ENCODE measurements at regions not wholly inside any gene's neighbourhood (a gene's known extent, or its start where the extent isn't known, plus 50 kb on each side); places are given as distances from the start of the nearest gene placed in this dataset.

- Histone ChIP-seq H3K79me1 (ENCODE audit: insufficient read depth, low read depth, low read length, poor library complexity, severe bottlenecking) (no peaks in the 10 kb centered on the region), H3K27ac (ENCODE audit: insufficient read length, low read depth, low read length) (no peak overlapping the region), H3K18ac (ENCODE audit: insufficient read length, low read depth, low read length) (no peak overlapping the region), H3K23me2 (ENCODE audit: insufficient read length, low read depth, low read length, poor library complexity, severe bottlenecking) (no peaks in the 10 kb centered on the region), H3K27me3 (ENCODE audit: insufficient read depth, low read length) (no peaks in the 10 kb centered on the region), H3K14ac (ENCODE audit: insufficient read depth, low read length) (no peak overlapping the region), H3K9me3 (ENCODE audit: control insufficient read depth, low read depth, low read length) (no peaks in the 10 kb centered on the region), H2BK20ac (ENCODE audit: low read depth, low read length, poor library complexity, severe bottlenecking) (no peak overlapping the region), H4K5ac (ENCODE audit: insufficient read length, low read depth, low read length) (no peak overlapping the region), H4K8ac (replicated peaks; ENCODE audit: insufficient read length, low read depth, low read length) (no peak overlapping the region), H2AK5ac (ENCODE audit: insufficient read length, low read length) (no peak overlapping the region), H3K79me2 (ENCODE audit: insufficient read depth, low read length) (no peaks in the 10 kb centered on the region), H3K56ac (ENCODE audit: insufficient read length, low read depth, low read length) (no peak overlapping the region), H3K23ac (ENCODE audit: insufficient read length, low read depth, low read length) (no peak overlapping the region), H2AFZ (ENCODE audit: low read length) (no peak overlapping the region), H3K9ac (ENCODE audit: extremely low read depth, insufficient read length, low read length) (no peak overlapping the region), H4K91ac (ENCODE audit: insufficient read length, low read depth, low read length) (no peak overlapping the region), H4K20me1 (ENCODE audit: control insufficient read depth, insufficient read depth, insufficient read length) (no peaks in the 10 kb centered on the region), H3T11ph (ENCODE audit: low read length) (no peak overlapping the region), H3K4me2 (ENCODE audit: insufficient read depth, insufficient read length, low read length) (no peak overlapping the region), H2BK5ac (ENCODE audit: insufficient read length, low read length) (no peak overlapping the region), H3K4ac (ENCODE audit: low read depth, low read length) (no peak overlapping the region), H2BK120ac (ENCODE audit: low read depth, low read length, poor library complexity, severe bottlenecking) (no peak overlapping the region), H3K4me1 (ENCODE audit: insufficient read depth, low read length) (no peaks in the 10 kb centered on the region), H2BK15ac (ENCODE audit: low read depth, low read length) (no peak overlapping the region), H2BK12ac (ENCODE audit: insufficient read length, low read depth, low read length) (no peak overlapping the region)
- no peaks in the 10 kb centered on the region for H3K27me3 Mint-ChIP-seq (ENCODE audit: low read depth)
- no peak overlapping the region for H3K4me3 Mint-ChIP-seq
- no CpG with 5 or more reads among the region's 2 CpGs for WGBS (ENCODE audit: extremely low coverage, insufficient read length, low lambda C conversion rate)
- H3K36me3 Mint-ChIP-seq (ENCODE audit: insufficient read depth in 1 of 3, low read depth in 3 of 3): no peaks in the 10 kb centered on the region
- DNase-seq: no peak
- no peaks in the 10 kb centered on the region for H3K4me1 Mint-ChIP-seq
- H3K27ac Mint-ChIP-seq: no peak overlapping the region
- TF ChIP-seq, protein P1, sequence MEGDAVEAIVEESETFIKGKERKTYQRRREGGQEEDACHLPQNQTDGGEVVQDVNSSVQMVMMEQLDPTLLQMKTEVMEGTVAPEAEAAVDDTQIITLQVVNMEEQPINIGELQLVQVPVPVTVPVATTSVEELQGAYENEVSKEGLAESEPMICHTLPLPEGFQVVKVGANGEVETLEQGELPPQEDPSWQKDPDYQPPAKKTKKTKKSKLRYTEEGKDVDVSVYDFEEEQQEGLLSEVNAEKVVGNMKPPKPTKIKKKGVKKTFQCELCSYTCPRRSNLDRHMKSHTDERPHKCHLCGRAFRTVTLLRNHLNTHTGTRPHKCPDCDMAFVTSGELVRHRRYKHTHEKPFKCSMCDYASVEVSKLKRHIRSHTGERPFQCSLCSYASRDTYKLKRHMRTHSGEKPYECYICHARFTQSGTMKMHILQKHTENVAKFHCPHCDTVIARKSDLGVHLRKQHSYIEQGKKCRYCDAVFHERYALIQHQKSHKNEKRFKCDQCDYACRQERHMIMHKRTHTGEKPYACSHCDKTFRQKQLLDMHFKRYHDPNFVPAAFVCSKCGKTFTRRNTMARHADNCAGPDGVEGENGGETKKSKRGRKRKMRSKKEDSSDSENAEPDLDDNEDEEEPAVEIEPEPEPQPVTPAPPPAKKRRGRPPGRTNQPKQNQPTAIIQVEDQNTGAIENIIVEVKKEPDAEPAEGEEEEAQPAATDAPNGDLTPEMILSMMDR (conservative IDR thresholded peaks at IDR 0.05): no peak
- no peaks in the 10 kb centered on the region for H3K9me3 Mint-ChIP-seq
Observed at GRCh38 chr4:59823311-59823710, 1376.8 kb upstream of the ADGRL3 start.

Data from H9 (cell line).